ENCODE measurements at regions not wholly inside any gene's neighbourhood (a gene's known extent, or its start where the extent isn't known, plus 50 kb on each side); places are given as distances from the start of the nearest gene placed in this dataset.

DNA sequence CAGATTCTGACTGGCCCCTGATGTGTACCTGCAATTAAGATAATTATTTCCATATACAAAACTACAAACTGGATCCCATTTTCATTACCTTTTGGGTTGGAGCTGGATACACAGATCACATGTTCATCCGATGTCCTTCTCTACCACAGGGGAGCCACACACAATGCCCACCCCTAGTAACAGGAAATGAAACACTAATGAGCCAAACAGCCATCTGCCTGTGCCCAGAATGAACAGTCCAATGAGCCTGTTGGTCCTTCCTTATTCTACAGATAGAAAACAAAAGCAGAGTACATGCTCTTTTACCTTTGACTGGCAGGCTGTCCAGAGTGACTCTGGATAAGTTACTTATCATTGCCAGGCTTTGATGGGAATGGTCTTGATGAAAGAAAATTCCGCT is 68.6 kb downstream of the SIPA1L2 start:
- no peaks in the 10 kb centered on the region for H3K9me1 ChIP-seq (ENCODE audit: control insufficient read depth, insufficient read depth, low read length)
- no peak for TF ChIP-seq FOSL1 (tag; conservative IDR thresholded peaks at IDR 0.05)
- no peak for TF ChIP-seq EP400 (IDR thresholded peaks at IDR 0.05)
- TF ChIP-seq CBFB (CRISPR knock-in tag; IDR thresholded peaks at IDR 0.05), result no peak
- no peak for TF ChIP-seq KDM5B (IDR thresholded peaks at IDR 0.05; ENCODE audit: insufficient replicate concordance, low read depth, low read length)
- TF ChIP-seq ZNF143 (CRISPR knock-in tag; IDR thresholded peaks at IDR 0.05), result no peak
- TF ChIP-seq, protein P1, sequence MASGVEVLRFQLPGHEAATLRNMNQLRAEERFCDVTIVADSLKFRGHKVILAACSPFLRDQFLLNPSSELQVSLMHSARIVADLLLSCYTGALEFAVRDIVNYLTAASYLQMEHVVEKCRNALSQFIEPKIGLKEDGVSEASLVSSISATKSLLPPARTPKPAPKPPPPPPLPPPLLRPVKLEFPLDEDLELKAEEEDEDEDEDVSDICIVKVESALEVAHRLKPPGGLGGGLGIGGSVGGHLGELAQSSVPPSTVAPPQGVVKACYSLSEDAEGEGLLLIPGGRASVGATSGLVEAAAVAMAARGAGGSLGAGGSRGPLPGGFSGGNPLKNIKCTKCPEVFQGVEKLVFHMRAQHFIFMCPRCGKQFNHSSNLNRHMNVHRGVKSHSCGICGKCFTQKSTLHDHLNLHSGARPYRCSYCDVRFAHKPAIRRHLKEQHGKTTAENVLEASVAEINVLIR (CRISPR knock-in tag; IDR thresholded peaks at IDR 0.05), result no peak
- no peak for TF ChIP-seq SNRNP70 (optimal IDR thresholded peaks at IDR 0.05; ENCODE audit: low read depth, low read length)
- TF ChIP-seq, protein P2, sequence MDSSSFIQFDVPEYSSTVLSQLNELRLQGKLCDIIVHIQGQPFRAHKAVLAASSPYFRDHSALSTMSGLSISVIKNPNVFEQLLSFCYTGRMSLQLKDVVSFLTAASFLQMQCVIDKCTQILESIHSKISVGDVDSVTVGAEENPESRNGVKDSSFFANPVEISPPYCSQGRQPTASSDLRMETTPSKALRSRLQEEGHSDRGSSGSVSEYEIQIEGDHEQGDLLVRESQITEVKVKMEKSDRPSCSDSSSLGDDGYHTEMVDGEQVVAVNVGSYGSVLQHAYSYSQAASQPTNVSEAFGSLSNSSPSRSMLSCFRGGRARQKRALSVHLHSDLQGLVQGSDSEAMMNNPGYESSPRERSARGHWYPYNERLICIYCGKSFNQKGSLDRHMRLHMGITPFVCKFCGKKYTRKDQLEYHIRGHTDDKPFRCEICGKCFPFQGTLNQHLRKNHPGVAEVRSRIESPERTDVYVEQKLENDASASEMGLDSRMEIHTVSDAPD (CRISPR knock-in tag; IDR thresholded peaks at IDR 0.05), result no peak
- TF ChIP-seq IFI16 (CRISPR knock-in tag; IDR thresholded peaks at IDR 0.05), result no peak
- TF ChIP-seq PHF21A (IDR thresholded peaks at IDR 0.05; ENCODE audit: borderline replicate concordance, low read depth), result no peak
- TF ChIP-seq THRAP3 (IDR thresholded peaks at IDR 0.05; ENCODE audit: borderline replicate concordance), result no peak
- POLR2A ChIA-PET, result no interaction called here
- H3K4me1 ChIP-seq (replicated peaks in 1 of 2; ENCODE audit: control insufficient read depth in 2 of 2, insufficient read depth in 2 of 2, low read length in 2 of 2), result no peaks in the 10 kb centered on the region
- 3% methylated on average over 2 of the region's 2 CpGs for WGBS (ENCODE audit: insufficient coverage, low coverage, missing lambda C conversion rate)
- H4K20me1 ChIP-seq (replicated peaks; ENCODE audit: control insufficient read depth, insufficient read depth, low read length), result no peaks in the 10 kb centered on the region
- H3K27me3 ChIP-seq (ENCODE audit: control insufficient read depth in 2 of 2, insufficient read depth in 2 of 2, low read length in 2 of 2), result no peaks in the 10 kb centered on the region
- CTCF ChIA-PET (ENCODE audit: low intra/inter-chr PET ratio), result no interaction called here
- ATAC-seq (no peak), DNase-seq (ENCODE audit: extremely low read depth in 1 of 4, low spot score in 3 of 4) (no peak), FAIRE-seq (no peak)
- no peak overlapping the region for H3K4me3 ChIP-seq
- BruUV-seq (replicated peaks), result no TSS peak
- intact Hi-C loops (cut with micrococcal nuclease) (no loop called here), in situ Hi-C loops (cut with MboI) (no loop called here)
- H3K9me3 ChIP-seq (replicated peaks; ENCODE audit: control insufficient read depth, insufficient read depth, low read depth, low read length), result no peaks in the 10 kb centered on the region
- no peak overlapping the region for H2AFZ ChIP-seq (ENCODE audit: low read depth, low read length)
- no peaks in the 10 kb centered on the region for H3K36me3 ChIP-seq (ENCODE audit: control insufficient read depth, insufficient read depth, low read length)
- H3K9ac ChIP-seq (ENCODE audit: insufficient read depth in 1 of 2, low read depth in 2 of 2, low read length in 2 of 2), result no peak overlapping the region
- H3K79me2 ChIP-seq (ENCODE audit: control insufficient read depth, insufficient read depth, low read length), result no peaks in the 10 kb centered on the region
- no peak overlapping the region for H3K27ac ChIP-seq (ENCODE audit: extremely low read depth, low read depth, low read length)
- H3K4me2 ChIP-seq (ENCODE audit: insufficient read depth, low read length), result no peak overlapping the region

All from K562 (cell line).